Smooth muscle cell (in vitro differentiated cells): ENCODE measurements at regions not wholly inside any gene's neighbourhood (a gene's known extent, or its start where the extent isn't known, plus 50 kb on each side); places are given as distances from the start of the nearest gene placed in this dataset.

Experiments
- DNase-seq: peaks from one replicate; lab custom pipeline; 2025; ENCODE audit not compliant: unreplicated experiment; lab: John Stamatoyannopoulos, UW
- H2AFZ ChIP-seq: fragments of 200-600 bp; sonication (generic); 2 replicates; pipeline ENCODE4 v1.6.0; 2016; ENCODE audit warnings: antibody characterized with exemption, low read depth, mild to moderate bottlenecking
- H3F3A ChIP-seq: fragments of 200-600 bp; sonication (generic); 2 replicates; pipeline ENCODE4 v1.6.0; 2017; ENCODE audit warnings: antibody characterized with exemption, low read depth
- H3K27ac ChIP-seq: fragments of 200-600 bp; sonication (generic); 2 replicates; pipeline ENCODE4 v1.5.1; 2016; ENCODE audit warnings: low read depth, mild to moderate bottlenecking
- H3K27me3 ChIP-seq: fragments of 200-600 bp; sonication (generic); 2 replicates; pipeline ENCODE4 v1.6.1; 2016; ENCODE audit warnings: low read depth, mild to moderate bottlenecking
- H3K36me3 ChIP-seq: fragments of 200-600 bp; sonication (generic); 2 replicates; pipeline ENCODE4 v1.5.1; 2016; ENCODE audit warnings: low read depth
- H3K4me1 ChIP-seq: fragments of 200-600 bp; sonication (generic); 2 replicates; pipeline ENCODE4 v1.5.1; 2016; ENCODE audit warnings: low read depth
- H3K4me2 ChIP-seq: fragments of 200-600 bp; sonication (generic); 2 replicates; pipeline ENCODE4 v1.6.0; 2016; ENCODE audit warnings: mild to moderate bottlenecking
- H3K4me3 ChIP-seq: fragments of 200-600 bp; sonication (generic); 2 replicates; pipeline ENCODE4 v1.5.1; 2016; ENCODE audit warnings: mild to moderate bottlenecking
- H3K79me2 ChIP-seq: fragments of 200-600 bp; sonication (generic); 2 replicates; pipeline ENCODE4 v1.6.0; 2016; ENCODE audit warnings: low read depth, mild to moderate bottlenecking
- H3K9ac ChIP-seq: fragments of 200-600 bp; sonication (generic); 2 replicates; pipeline ENCODE4 v1.6.0; 2016; ENCODE audit warnings: low read depth
- H3K9me3 ChIP-seq: fragments of 200-600 bp; sonication (generic); replicated peaks from 2 replicates; pipeline ENCODE4 v1.5.1; 2016; ENCODE audit warnings: low read depth
- H4K20me1 ChIP-seq: fragments of 200-600 bp; sonication (generic); 2 replicates; pipeline ENCODE4 v1.6.0; 2016; ENCODE audit warnings: low read depth
- CTCF ChIP-seq: fragments of 200-600 bp; sonication (generic); IDR thresholded peaks from 2 replicates; pipeline ENCODE4 v1.5.1; 2017; ENCODE audit warnings: borderline replicate concordance, mild to moderate bottlenecking, antibody characterized with exemption; ENCODE audit not compliant: insufficient read depth, poor library complexity, severe bottlenecking
- WGBS: methylation state at CpG from one replicate; pipeline ENCODE4 v1.1.7; 2016; ENCODE audit warnings: low lambda C conversion rate; 5-methylcytosine and 5-hydroxymethylcytosine counted together

- Histone ChIP-seq H3K4me3 (no peak overlapping the region), H3K36me3 (no peaks in the 10 kb centered on the region), H2AFZ (no peak overlapping the region), H3K9ac (no peak overlapping the region), H3K27ac (no peak overlapping the region), H3F3A (no peaks in the 10 kb centered on the region), H3K4me1 (no peaks in the 10 kb centered on the region), H4K20me1 (no peaks in the 10 kb centered on the region), H3K79me2 (no peaks in the 10 kb centered on the region), H3K4me2 (no peak overlapping the region), H3K27me3 (peaks cover 8% of the 10 kb centered on the region), H3K9me3 (no peaks in the 10 kb centered on the region)
- TF ChIP-seq CTCF = no peak
- no peak for DNase-seq
- 95% methylated on average over 20 of the region's 21 CpGs for WGBS
Observed at GRCh38 chr20:56702931-56703840, 74.1 kb downstream of the TFAP2C start.

GRCh38 chr20:56706867-56707360, 77.8 kb downstream of the TFAP2C start:
- Histone ChIP-seq H3K4me1 (no peaks in the 10 kb centered on the region), H3K27me3 (no peaks in the 10 kb centered on the region), H3K79me2 (no peaks in the 10 kb centered on the region), H3K36me3 (no peaks in the 10 kb centered on the region), H3K4me2 (no peak overlapping the region), H3K27ac (no peak overlapping the region), H4K20me1 (no peaks in the 10 kb centered on the region), H3K9ac (no peak overlapping the region), H3F3A (no peaks in the 10 kb centered on the region), H3K4me3 (no peak overlapping the region), H3K9me3 (no peaks in the 10 kb centered on the region), H2AFZ (no peak overlapping the region)
- TF ChIP-seq CTCF = no peak
- WGBS = 93% methylated on average over 6 of the region's 6 CpGs
- no peak for DNase-seq

DNA sequence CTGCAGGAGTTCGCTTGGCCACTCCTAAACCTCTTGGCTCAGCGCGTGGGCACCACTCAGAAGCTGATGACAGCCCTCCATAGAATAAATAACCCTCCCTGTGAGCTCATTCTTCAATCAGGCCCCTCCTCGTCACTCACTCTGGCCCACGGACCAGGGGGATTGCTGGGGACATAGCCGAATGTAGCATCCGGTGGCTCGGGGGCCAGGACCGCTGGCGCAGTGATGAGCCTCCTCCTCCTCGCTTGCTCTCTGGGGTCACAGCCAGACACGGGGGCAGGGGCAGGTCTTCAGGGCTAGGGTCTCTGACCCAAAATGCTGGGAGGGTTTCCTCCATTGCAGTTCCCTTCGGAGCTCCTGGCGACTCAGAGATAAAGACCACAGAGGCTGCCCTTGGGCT, 79.9 kb downstream of the TFAP2C start:
- Histone ChIP-seq H3K27me3 (no peaks in the 10 kb centered on the region), H3K4me3 (no peak overlapping the region), H3K9me3 (no peaks in the 10 kb centered on the region), H3K27ac (no peak overlapping the region), H3K79me2 (no peaks in the 10 kb centered on the region), H3K4me1 (no peaks in the 10 kb centered on the region), H4K20me1 (no peaks in the 10 kb centered on the region), H3K36me3 (no peaks in the 10 kb centered on the region), H3F3A (no peaks in the 10 kb centered on the region), H2AFZ (no peak overlapping the region), H3K4me2 (no peak overlapping the region), H3K9ac (no peak overlapping the region)
- WGBS = 88% methylated on average over 14 of the region's 14 CpGs
- no peak for TF ChIP-seq CTCF
- no peak for DNase-seq
